HG03354 (cell line): ENCODE measurements at regions not wholly inside any gene's neighbourhood (a gene's known extent, or its start where the extent isn't known, plus 50 kb on each side); places are given as distances from the start of the nearest gene placed in this dataset.
"Not testable (repeated sequence)": the region's sequence is repeated elsewhere in the genome, so short reads cannot be mapped to it uniquely, and the experiment has no call there.

ENCODE experiments used
- ATAC-seq: cut with Tn5 transposase; IDR thresholded peaks from one replicate; pipeline ENCODE4 v1.9.1; 2021; ENCODE audit warnings: mild to moderate bottlenecking; ENCODE audit not compliant: unreplicated experiment, poor library complexity, severe bottlenecking

DNA sequence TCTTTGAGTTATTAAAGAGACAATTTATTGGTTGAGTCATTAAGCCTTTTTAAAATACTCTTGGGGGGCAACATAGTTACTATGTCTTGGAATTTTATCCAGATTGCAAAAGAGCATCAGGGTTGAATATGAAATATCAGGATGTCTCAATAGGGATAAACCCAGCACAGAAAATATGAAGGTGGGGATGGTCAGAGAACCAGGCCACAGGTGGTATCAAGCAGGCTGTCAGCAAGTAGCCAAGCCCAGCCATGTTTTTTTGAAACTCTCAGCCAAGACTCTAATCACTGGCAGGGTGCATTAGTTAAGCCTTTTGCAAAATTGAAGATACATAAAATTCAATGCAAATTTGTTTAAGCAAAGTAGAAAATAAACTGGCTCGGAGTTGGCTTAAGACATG, 468.9 kb downstream of the DTWD2 start:
- no peak for ATAC-seq

DNA sequence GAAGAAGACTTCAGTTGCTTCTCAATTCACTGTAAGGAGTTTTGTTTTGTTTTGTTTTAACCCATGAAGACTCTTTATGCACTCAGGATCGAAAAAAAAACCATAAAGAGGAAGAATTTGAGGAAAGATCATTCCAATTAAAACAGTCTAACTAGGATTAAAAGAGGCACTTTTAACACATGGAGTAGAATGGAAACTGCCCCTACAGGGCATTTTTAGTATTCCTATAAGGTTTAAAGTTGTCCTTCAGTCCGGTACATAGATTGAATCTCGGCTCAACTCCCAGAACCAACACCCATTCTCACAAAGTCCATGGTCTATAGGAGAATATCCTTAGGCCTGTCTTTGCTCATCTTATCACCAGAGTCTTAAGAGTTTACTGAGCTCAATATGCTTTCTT, 469.6 kb downstream of the DTWD2 start:
- no peak for ATAC-seq

DNA sequence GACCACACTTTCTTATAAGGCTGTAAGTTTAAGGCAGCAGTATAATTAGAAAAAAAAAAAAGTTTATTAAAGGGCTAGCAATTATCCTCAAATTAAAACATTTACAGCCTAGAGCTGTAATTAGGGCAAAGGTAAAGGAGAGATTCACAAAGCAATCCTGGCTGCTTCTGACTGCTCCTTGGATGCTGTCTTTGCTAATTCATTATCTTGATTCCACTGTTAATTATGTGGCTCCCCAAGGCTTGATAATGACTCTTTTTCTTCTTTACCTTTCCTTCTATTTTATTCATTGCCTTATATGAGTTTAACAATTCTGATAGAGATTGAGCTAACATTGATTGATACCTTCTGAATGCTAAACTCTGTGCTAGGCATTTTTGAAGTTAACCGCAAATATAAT, 476.5 kb downstream of the DTWD2 start:
- no peak for ATAC-seq

DNA sequence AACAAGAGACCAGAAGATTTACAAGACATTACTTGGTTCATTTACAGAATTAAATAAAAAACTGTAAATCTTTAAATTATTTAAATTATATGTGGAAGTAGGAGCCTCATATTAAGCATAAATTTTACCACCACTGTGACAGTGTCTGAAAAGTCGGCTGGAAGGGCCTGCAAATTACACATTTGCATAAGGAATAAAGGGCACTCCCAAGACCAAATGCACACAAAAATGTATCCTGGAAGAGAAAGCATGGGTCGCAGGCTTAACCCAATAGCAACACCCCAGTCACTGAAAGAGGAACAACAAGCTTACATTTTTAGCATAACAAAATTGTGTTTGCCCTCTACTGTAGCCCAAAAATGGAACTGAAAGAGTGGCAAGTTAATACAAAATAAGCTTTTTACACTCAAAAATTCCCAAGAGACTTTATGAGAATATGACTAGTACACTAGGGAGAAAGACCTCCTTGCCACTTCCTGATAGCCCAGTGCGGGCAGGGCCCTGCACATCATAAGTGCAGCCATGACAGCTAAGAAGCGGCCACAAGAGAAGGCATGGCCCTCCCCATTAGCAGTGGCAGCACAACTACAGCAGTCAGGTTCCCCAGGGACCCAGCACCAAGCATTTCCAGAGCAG, 482.0 kb downstream of the DTWD2 start:
- peak; percentile 88 for ATAC-seq

DNA sequence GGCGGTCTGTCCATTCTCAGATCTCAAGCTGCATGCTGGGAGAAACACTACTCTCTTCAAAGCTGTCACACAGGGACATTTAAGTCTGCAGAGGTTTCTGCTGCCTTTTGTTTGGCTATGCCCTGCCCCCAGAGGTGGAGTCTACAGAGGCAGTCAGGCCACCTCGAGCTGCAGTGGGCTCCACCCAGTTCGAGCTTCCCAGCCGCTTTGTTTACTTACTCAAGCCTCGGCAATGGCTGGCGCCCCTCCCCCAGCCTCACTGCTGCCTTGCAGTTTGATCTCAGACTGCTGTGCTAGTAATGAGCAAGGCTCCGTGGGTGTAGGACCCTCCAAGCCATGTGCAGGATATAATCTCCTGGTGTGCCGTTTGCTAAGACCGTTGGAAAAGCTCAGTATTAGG, 486.1 kb downstream of the DTWD2 start:
- ATAC-seq, result not testable (repeated sequence)

DNA sequence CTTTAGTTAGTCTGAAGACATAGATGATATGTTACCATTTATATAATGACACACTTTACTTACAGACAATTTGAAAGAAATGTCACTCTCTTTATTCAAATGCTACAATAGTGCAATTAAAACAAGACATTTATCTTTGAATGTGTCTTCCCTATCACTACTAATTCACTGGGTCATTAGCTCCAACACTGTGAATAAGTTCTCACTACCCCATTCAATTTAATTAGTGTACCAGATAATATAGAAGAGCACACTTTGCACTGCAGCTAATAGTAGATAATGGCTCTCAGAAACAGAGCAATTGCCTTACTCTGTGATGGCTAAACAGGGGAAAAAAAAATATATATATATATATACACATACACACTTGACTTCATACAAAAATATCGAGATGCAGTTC, 497.0 kb downstream of the DTWD2 start:
- no peak for ATAC-seq

DNA sequence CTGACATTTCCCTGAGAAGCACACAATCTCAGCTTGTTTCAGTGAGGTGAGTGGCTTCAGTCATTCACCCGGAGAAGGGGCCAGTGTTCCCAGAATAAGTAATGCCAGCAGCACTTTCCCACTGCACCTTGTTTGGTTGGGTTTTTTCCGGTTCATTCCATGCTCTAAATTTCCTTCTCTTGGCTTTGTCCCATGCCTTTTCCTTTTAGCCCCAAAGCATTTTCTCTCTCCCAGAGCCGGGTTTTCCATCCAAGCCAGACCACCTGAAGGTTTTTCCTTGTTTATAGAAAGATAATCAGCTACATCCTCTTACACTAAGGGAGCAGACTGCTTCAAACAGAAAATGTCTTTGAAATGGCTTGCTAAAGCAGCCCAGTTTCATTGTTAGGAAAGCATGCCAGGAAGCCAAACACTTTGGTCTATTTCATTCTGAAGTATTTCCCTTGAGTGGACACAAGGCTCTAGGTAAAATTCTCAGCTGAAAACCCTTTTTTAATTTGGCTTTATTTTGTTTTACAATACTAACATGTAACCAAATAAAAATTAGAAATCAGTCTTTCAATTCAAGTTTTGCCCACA, 501.6 kb downstream of the DTWD2 start:
- ATAC-seq, result no peak

DNA sequence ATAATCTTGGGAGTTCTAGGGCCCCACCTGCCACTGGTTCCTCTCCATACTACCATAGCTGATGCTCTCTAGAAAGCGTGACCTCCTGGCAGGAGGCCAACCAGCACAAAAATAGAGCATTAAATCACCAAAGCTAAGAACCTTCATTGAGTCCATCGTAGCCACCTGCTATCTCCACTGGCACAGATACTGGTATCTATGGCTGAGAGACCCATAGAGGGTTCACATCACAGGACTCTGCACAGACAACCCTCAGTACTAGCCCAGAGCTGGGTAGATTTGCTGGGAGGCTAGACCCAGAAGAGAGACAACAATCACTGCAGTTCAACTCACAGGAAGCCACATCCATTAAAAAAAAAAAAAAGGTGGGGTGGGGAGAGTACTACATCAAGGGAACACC, 509.1 kb downstream of the DTWD2 start:
- no peak for ATAC-seq

DNA sequence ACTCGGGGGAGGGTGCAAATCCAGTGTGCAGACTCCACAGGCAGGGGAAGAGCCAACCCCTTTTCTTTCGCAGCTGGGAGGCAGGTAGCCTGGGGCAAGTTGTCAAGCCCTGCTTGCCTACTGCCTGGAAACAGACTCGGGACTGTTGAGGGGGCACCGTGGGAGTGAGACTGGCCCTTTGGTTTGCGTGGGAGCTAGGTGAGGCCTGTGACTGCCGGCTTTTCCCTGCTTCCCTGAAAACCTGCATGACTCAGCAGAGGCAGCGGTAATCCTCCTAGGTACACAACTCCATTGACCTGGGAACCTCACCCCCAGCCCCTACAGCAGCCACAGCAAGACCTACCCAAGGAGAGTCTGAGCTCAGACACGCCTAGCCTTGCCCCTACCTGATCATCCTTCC, 509.5 kb downstream of the DTWD2 start:
- ATAC-seq, result no peak

DNA sequence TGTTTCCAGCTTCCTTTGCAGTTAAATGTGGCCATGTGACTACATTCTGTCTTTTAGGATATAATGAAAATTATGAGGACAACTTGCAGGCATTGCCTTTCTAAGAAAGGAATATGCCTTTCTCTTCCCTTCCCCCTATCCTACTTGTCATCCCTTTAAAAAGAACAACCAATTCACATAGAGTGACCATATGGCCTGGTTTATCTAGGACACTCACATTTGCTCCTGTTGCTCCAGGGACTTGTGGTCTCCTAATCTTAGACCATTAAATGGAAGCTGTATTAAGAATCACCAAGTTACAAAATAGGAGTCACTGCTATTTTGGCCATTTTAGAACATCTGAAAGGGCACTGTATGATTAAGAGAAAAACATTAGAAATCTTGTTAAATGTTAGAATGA, 520.3 kb downstream of the DTWD2 start:
- ATAC-seq, result no peak

DNA sequence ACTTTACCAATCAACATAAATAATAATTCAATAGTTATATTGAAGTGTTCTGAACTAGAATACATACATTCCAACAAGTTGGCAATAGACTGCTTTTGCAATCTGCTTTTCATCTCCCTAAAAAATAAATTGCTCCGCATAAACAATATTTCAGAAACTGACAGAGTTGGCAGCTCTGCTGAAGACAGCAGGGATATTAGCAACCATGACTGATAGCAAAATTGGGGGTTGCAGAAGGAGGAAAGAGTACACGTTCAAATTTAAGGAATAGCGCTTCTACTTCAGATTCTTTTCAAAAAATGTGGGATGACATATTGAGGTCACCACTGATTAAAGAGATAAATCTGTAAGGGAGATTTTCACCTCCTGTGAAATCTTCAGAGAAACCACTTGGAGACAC, 521.2 kb downstream of the DTWD2 start:
- no peak for ATAC-seq

DNA sequence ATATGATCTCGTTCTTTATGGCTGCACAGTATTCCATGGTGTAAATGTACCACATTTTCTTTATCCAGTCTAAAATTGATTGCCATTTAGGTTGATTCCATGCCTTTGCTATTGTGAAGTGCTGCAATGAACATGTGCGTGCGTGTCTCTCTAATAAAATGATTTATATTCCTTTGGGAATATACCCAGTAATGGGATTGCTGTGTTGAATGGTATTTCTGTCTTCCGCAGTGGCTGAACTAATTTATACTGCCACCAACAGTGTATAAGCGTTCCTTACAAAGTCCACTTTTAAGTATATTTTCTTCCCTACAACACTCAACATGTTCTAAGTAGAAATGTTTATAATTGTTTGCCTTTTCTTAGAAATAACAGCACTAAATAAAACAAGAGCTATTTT, 521.9 kb downstream of the DTWD2 start:
- ATAC-seq, result no peak

DNA sequence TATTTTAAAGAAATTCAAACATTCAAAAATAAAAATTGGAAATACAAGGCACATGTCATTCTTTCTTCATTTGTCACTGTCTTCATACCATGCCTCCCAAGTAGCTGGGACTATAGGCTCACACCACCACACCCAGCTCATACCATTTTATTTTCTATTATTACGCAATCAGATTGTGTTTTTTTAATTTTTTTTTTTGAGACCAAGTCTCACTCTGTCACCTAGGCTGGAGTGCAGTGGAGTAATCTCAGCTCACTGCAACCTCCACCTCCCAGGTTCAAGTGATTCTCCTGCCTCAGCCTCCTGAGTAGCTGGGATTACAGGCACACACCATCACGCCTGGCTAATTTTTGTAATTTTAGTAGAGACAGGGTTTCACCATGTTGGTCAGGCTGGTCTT, 526.1 kb downstream of the DTWD2 start:
- not testable (repeated sequence) for ATAC-seq

DNA sequence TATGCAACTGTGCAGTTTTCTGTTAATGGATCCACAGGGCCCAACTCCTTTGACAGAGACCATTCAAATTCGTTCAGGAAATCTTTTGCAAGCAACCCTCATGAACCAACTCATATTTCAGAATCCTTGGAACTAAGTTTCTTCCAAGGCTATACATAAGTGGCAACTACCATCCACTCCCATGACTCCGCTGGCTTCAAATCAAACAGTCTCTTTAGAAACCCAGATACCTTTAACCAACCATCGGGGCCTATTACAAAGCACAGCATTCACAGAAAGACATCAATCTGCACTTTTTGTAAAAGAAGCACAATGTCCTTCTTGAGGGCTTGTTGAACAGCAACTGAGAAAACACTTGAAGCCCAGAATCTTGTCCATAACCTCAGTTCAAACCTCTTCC, 526.9 kb downstream of the DTWD2 start:
- ATAC-seq, result no peak

DNA sequence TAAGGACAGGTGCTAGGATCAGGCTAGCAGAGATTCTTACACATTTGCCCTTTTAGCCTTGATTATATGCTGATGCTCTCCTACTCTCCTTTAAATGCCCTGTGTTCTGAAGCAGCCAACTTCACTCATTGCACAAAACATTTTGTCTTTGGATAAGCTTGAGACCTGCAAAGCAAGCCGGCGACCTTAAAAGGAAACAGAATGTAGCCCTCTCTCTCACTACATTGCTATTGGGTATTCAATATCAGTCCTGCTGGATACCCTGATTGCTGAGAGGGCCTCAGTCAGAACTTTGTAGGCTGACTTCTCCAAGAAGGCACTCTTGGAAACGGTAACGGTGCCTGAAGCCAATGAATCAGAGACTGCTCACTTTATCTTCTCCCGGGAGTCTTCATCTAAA, 528.9 kb downstream of the DTWD2 start:
- no peak for ATAC-seq

DNA sequence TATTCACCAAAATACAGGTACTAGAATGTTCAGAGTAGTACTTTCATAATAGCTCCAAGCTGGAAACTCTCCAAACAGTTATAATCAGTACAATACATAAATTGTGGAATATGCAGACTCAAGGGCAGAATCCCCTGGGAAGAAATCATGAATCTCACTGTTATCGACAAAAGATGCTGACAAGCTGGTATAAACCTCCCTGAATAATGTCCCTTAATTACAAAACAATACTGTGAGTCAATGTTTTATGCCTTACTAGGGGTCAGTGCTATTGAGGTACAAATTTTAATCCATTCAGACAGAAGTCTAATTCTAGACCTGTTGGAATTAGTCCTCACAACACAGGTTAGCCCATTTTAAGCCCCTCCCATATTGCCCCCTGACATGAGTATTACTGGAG, 532.3 kb downstream of the DTWD2 start:
- no peak for ATAC-seq

DNA sequence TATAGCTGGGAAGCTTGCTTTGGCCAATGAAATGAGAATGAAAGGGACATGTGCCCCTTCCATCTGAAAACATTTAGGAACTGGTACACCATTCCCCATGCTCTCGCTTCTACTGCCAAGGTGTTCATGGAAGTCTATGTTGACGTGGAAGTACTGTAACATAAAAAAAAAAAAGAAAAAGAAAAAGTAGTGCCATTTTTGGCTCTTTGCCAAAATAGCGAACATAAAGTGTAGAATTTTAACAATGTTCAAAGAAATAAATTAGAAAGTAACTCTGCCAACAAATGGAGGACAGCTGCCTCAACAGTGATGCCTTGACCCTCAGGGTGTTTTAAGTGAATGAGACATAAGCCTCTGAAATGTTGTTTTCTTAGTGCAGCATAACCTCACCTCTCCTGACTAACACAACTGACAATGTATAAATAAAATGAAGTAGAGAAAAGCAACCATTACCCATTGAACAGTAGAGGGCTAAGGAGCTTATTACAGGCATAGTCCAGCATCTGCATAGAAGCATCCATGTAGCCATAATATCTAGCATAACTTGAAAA, 536.6 kb downstream of the DTWD2 start:
- ATAC-seq, result no peak

DNA sequence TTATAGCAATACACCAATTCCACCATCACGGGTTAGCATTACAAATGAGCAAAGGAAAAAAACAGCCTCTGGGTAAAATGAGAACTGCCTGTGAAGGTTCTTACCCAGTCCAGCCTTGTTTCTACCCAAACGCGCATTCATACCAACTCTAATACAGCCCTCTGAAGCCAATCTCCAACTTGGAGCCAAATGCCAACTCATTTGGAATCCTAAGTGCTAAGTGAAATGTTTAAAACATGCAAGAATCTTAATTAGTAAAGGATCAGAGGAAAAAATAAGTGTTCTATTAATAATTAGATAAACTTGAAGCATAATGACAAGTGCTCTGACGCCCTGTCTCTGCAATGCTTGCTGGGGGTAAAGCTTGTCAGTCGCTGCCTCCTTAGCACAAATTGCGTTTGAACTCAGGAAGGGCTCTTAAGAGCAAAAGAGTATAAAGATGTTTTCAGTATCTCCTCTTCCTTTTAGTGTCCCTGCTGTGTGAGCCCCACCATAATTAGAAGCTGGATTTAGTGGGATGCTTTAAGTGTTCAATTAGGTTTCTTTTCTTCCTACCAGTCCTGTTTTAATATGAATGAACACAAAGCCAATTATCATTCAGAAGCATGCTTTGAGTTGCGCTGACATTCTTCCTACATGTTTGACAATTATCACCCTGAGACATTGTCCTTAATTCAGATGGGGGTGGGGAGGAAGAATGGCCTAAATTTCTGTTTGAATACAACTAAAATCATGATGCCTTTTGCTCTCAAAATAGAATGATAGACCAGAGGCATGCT, 537.6 kb downstream of the DTWD2 start:
- no peak for ATAC-seq

DNA sequence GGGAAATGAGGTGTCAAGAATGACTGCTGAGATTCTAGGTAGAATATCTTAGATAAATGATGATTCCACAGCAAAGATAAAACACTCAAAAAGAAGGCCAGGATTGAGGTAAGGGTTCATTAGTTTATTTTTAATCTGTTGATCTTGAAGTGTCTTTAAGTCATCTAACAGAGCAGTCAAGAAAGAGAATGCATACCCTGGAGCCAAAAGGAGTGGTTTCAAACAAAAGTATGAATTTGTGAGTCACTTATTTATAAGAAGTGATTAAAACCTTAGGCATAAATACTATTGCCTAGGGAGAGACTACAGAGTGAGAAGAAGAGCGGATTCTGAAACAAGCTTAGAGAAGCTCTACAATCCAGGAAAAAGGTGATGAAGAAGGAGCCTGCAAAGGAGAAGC, 541.0 kb downstream of the DTWD2 start:
- no peak for ATAC-seq

DNA sequence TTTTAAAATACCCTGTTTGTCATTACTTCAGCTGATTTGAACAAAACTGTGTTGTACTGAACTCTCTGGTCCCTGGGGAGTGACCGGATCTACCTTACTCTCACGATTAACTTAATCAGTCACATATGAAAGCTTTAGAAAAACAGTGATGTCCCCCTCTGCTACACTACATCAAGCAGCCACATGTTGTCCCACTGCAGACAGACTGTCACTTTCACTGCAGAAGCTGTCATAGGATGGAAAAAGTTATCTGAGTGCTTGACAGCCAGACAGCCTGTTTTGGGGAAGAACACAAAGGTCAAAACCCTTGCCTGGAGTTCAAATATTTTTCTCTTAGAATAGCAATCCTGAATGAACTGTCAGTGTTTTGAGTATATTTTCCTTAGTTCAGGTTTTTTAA, 546.4 kb downstream of the DTWD2 start:
- ATAC-seq, result no peak

DNA sequence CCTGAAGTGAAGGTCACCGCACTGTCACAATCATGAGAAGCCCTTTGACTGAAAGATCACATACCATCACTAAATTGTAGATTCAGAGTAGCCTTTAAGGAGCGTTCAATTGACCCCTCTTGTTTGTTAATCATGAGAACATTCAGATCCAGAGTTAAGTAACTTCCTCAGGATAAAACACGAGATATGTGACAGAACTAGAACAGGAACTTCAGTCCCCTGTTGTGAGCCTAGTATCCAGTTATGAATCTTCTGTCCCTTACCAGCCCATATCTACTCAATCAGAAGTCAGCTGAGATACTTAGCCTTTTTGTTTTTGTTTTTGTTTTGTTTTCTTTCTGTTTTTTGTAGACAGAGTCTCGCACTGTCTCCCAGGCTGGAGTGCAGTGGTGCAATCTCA, 547.3 kb downstream of the DTWD2 start:
- ATAC-seq, result no peak
